WTC11 (cell line): ENCODE measurements at regions not wholly inside any gene's neighbourhood (a gene's known extent, or its start where the extent isn't known, plus 50 kb on each side); places are given as distances from the start of the nearest gene placed in this dataset.

Experiments used
- ATAC-seq: fragments of 200-7000 bp; cut with Tn5 transposase; 2 replicates; pipeline ENCODE4 v1.10.0; 2021; ENCODE audit warnings: mild to moderate bottlenecking, moderate library complexity
- CTCF ChIA-PET: fragments of 300-600 bp; sonication (Branson Sonifier 250); formaldehyde crosslinking; loops from one replicate; lab custom pipeline; 2021; ENCODE audit warnings: antibody characterized with exemption; lab: Charles Lee
- POLR2A ChIA-PET: fragments of 350-600 bp; sonication (Branson Sonifier 250); formaldehyde crosslinking; loops from one replicate; lab custom pipeline; 2021; ENCODE audit warnings: antibody characterized with exemption; lab: Charles Lee
- DNase-seq: peaks from one replicate; pipeline ENCODE4 v3.0.0; 2021; ENCODE audit warnings: low spot score
- H3K27ac Mint-ChIP-seq: 2 replicates; pipeline ENCODE4 v1.8.0; 2021; ENCODE audit warnings: mixed read lengths
- H3K27me3 Mint-ChIP-seq: 2 replicates; pipeline ENCODE4 v1.8.0; 2021; ENCODE audit warnings: low read depth, mild to moderate bottlenecking, moderate library complexity, mixed read lengths
- H3K36me3 Mint-ChIP-seq: 2 replicates; pipeline ENCODE4 v1.8.0; 2021; ENCODE audit warnings: mixed read lengths
- H3K4me1 Mint-ChIP-seq: 2 replicates; pipeline ENCODE4 v1.8.0; 2022; ENCODE audit warnings: mixed read lengths
- H3K4me3 Mint-ChIP-seq: 2 replicates; pipeline ENCODE4 v1.8.0; 2021; ENCODE audit warnings: mild to moderate bottlenecking, moderate library complexity, mixed read lengths
- H3K9me3 Mint-ChIP-seq: 2 replicates; pipeline ENCODE4 v1.8.0; 2021; ENCODE audit warnings: mixed read lengths
- AR ChIP-seq: fragments of 250-450 bp; sonication (Bioruptor Pico); IDR thresholded peaks from 2 replicates; pipeline ENCODE4 v1.9.0; 2021; ENCODE audit warnings: mild to moderate bottlenecking
- ATF3 ChIP-seq: sonication (generic); formaldehyde crosslinking; conservative IDR thresholded peaks from 2 replicates; pipeline ENCODE4 v1.8.1; 2022; ENCODE audit warnings: mild to moderate bottlenecking, missing genetic modification reagents
- CTCF ChIP-seq: fragments of 200-600 bp; IDR thresholded peaks from 2 replicates; pipeline ENCODE4 v1.8.0; 2022; ENCODE audit warnings: antibody characterized with exemption
- E2F5 ChIP-seq: sonication (generic); formaldehyde crosslinking; IDR thresholded peaks from 2 replicates; pipeline ENCODE4 v1.8.1; 2022; ENCODE audit warnings: mild to moderate bottlenecking, moderate library complexity, missing genetic modification reagents
- EMX1 ChIP-seq: fragments of 250-450 bp; sonication (Bioruptor Pico); IDR thresholded peaks from 2 replicates; pipeline ENCODE4 v1.8.0; 2021; ENCODE audit warnings: mild to moderate bottlenecking
- ESRRA ChIP-seq: sonication (generic); formaldehyde crosslinking; IDR thresholded peaks from 2 replicates; pipeline ENCODE4 v1.8.1; 2022; ENCODE audit warnings: mild to moderate bottlenecking, missing genetic modification reagents, borderline replicate concordance
- FOXK1 ChIP-seq: sonication (generic); formaldehyde crosslinking; IDR thresholded peaks from 2 replicates; pipeline ENCODE4 v1.8.0; 2022; ENCODE audit warnings: mild to moderate bottlenecking, moderate library complexity, missing genetic modification reagents
- FOXP1 ChIP-seq: sonication (generic); formaldehyde crosslinking; IDR thresholded peaks from 2 replicates; pipeline ENCODE4 v1.8.0; 2022; ENCODE audit warnings: missing genetic modification reagents, mild to moderate bottlenecking, moderate library complexity, borderline replicate concordance
- GABPB1 ChIP-seq: sonication (generic); formaldehyde crosslinking; IDR thresholded peaks from 2 replicates; pipeline ENCODE4 v1.8.1; 2023; ENCODE audit warnings: mild to moderate bottlenecking, missing genetic modification reagents
- GTF2I ChIP-seq: fragments of 250-450 bp; sonication (Bioruptor Pico); conservative IDR thresholded peaks from 2 replicates; pipeline ENCODE4 v1.4.0; 2021; ENCODE audit warnings: mild to moderate bottlenecking
- HMGXB4 ChIP-seq: sonication (generic); formaldehyde crosslinking; IDR thresholded peaks from 2 replicates; pipeline ENCODE4 v1.8.1; 2023; ENCODE audit warnings: mild to moderate bottlenecking, moderate library complexity, missing genetic modification reagents
- IRF1 ChIP-seq: sonication (generic); formaldehyde crosslinking; IDR thresholded peaks from 2 replicates; pipeline ENCODE4 v1.8.0; 2023; ENCODE audit warnings: missing genetic modification reagents
- KAT7 ChIP-seq: sonication (generic); formaldehyde crosslinking; IDR thresholded peaks from 2 replicates; pipeline ENCODE4 v1.8.1; 2023; ENCODE audit warnings: missing genetic modification reagents, mild to moderate bottlenecking, borderline replicate concordance
- MYBL2 ChIP-seq: sonication (generic); formaldehyde crosslinking; IDR thresholded peaks from 2 replicates; pipeline ENCODE4 v1.8.1; 2023; ENCODE audit warnings: mild to moderate bottlenecking, moderate library complexity, missing genetic modification reagents
- NFATC4 ChIP-seq: fragments of 250-450 bp; sonication (Bioruptor Pico); IDR thresholded peaks from 2 replicates; pipeline ENCODE4 v1.9.0; 2021; ENCODE audit warnings: mild to moderate bottlenecking
- NFYB ChIP-seq: sonication (generic); formaldehyde crosslinking; conservative IDR thresholded peaks from 2 replicates; pipeline ENCODE4 v1.8.0; 2022; ENCODE audit warnings: low read depth, missing genetic modification reagents
- NR3C1 ChIP-seq: sonication (generic); formaldehyde crosslinking; conservative IDR thresholded peaks from 2 replicates; pipeline ENCODE4 v1.8.1; 2023; ENCODE audit warnings: low read depth, mild to moderate bottlenecking, missing genetic modification reagents
- PRRX2 ChIP-seq: fragments of 250-450 bp; sonication (Bioruptor Pico); IDR thresholded peaks from 2 replicates; pipeline ENCODE4 v1.8.0; 2021; ENCODE audit warnings: mild to moderate bottlenecking
- TCF7 ChIP-seq: sonication (generic); formaldehyde crosslinking; IDR thresholded peaks from 2 replicates; pipeline ENCODE4 v1.8.0; 2022; ENCODE audit warnings: mild to moderate bottlenecking, low read depth, missing genetic modification reagents, moderate library complexity
- TEAD1 ChIP-seq: sonication (generic); formaldehyde crosslinking; IDR thresholded peaks from 2 replicates; pipeline ENCODE4 v1.8.0; 2022; ENCODE audit warnings: mild to moderate bottlenecking, missing genetic modification reagents
- USF1 ChIP-seq: sonication (generic); formaldehyde crosslinking; IDR thresholded peaks from 2 replicates; pipeline ENCODE4 v1.8.0; 2022; ENCODE audit warnings: mild to moderate bottlenecking, missing genetic modification reagents
- USF2 ChIP-seq: sonication (generic); formaldehyde crosslinking; IDR thresholded peaks from 2 replicates; pipeline ENCODE4 v1.8.1; 2023; ENCODE audit warnings: mild to moderate bottlenecking, missing genetic modification reagents, moderate library complexity
- ZMAT4 ChIP-seq: fragments of 250-450 bp; sonication (Bioruptor Pico); IDR thresholded peaks from 2 replicates; pipeline ENCODE4 v1.9.0; 2021; ENCODE audit warnings: mild to moderate bottlenecking
- ZNF138 ChIP-seq: sonication (generic); formaldehyde crosslinking; conservative IDR thresholded peaks from 2 replicates; pipeline ENCODE4 v1.8.1; 2022; ENCODE audit warnings: mild to moderate bottlenecking, moderate library complexity, missing genetic modification reagents
- ZNF263 ChIP-seq: sonication (generic); formaldehyde crosslinking; IDR thresholded peaks from 2 replicates; pipeline ENCODE4 v1.8.1; 2022; ENCODE audit warnings: low read depth, mild to moderate bottlenecking, moderate library complexity, missing genetic modification reagents
- ZNF416 ChIP-seq: fragments of 250-450 bp; sonication (Bioruptor Pico); IDR thresholded peaks from 2 replicates; pipeline ENCODE4 v1.9.0; 2021; ENCODE audit warnings: mild to moderate bottlenecking, inconsistent platforms

- H3K27ac Mint-ChIP-seq = no peak overlapping the region
- H3K9me3 Mint-ChIP-seq = no peaks in the 10 kb centered on the region
- ATAC-seq = no peak
- POLR2A ChIA-PET = no interaction called here
- TF ChIP-seq HMGXB4 (CRISPR knock-in tag) (no peak), ESRRA (CRISPR knock-in tag) (no peak), FOXK1 (CRISPR knock-in tag) (no peak), EMX1 (CRISPR knock-in tag) (no peak), NR3C1 (CRISPR knock-in tag) (no peak), USF2 (CRISPR knock-in tag) (no peak), IRF1 (CRISPR knock-in tag) (no peak), TCF7 (CRISPR knock-in tag) (no peak), KAT7 (CRISPR knock-in tag) (no peak), GTF2I (CRISPR knock-in tag) (no peak), ZNF263 (CRISPR knock-in tag) (no peak), FOXP1 (CRISPR knock-in tag) (no peak), ATF3 (CRISPR knock-in tag) (no peak), MYBL2 (CRISPR knock-in tag) (no peak), ZMAT4 (CRISPR knock-in tag) (no peak)
- H3K27me3 Mint-ChIP-seq = no peaks in the 10 kb centered on the region
- H3K4me3 Mint-ChIP-seq = no peak overlapping the region
- CTCF ChIA-PET = no interaction called here
- no peaks in the 10 kb centered on the region for H3K4me1 Mint-ChIP-seq
- no peaks in the 10 kb centered on the region for H3K36me3 Mint-ChIP-seq
- no peak for DNase-seq
Observed at GRCh38 chr18:30103881-30104280, 938.7 kb downstream of the DSC3 start.

GRCh38 chr18:30096796-30097195 is 945.7 kb downstream of the DSC3 start:
- ChIA-PET POLR2A (no interaction called here), CTCF (no interaction called here)
- DNase-seq = no peak
- no peak for TF ChIP-seq NFYB (CRISPR knock-in tag)
- no peak for TF ChIP-seq ZNF416 (CRISPR knock-in tag)
- no peak for TF ChIP-seq USF1 (CRISPR knock-in tag)
- TF ChIP-seq GABPB1 (CRISPR knock-in tag) = no peak
- no peak for TF ChIP-seq E2F5
- TF ChIP-seq NFATC4 = no peak
- no peak for TF ChIP-seq AR (CRISPR knock-in tag)
- TF ChIP-seq PRRX2 (CRISPR knock-in tag) = no peak
- no peak for TF ChIP-seq TEAD1
- TF ChIP-seq CTCF = no peak
- no peak for TF ChIP-seq ZNF138
- no peak for TF ChIP-seq TCF7 (CRISPR knock-in tag)

More at GRCh38 chr18:30096796-30097195, 945.7 kb downstream of the DSC3 start:
- Mint-ChIP-seq H3K4me3 (no peak overlapping the region), H3K27ac (no peak overlapping the region), H3K27me3 (no peaks in the 10 kb centered on the region), H3K4me1 (peaks cover 16% of the 10 kb centered on the region), H3K9me3 (no peaks in the 10 kb centered on the region), H3K36me3 (no peaks in the 10 kb centered on the region)
- ATAC-seq = no peak
